Lung (tissue), 11 donors: ENCODE measurements at regions not wholly inside any gene's neighbourhood (a gene's known extent, or its start where the extent isn't known, plus 50 kb on each side); places are given as distances from the start of the nearest gene placed in this dataset.

ENCODE experiments used
- ATAC-seq: fragments of 200-7000 bp; cut with Tn5 transposase; one replicate; pipeline ENCODE4 v1.9.1; 2020; ENCODE audit warnings: moderate number of reproducible peaks; ENCODE audit not compliant: insufficient read depth, low FRiP score
- DNase-seq, 3 donors: peaks; one replicate each; pipeline ENCODE4 v3.0.0-alpha.2; 2013 to 2017
- H3K27ac ChIP-seq, 2 donors: one replicate each; pipeline ENCODE4 v1.5.1; 2013; ENCODE audit warnings: mild to moderate bottlenecking in 2 of 2, moderate library complexity in 2 of 2, control low read depth in 1 of 2, inconsistent platforms in 1 of 2, low read depth in 1 of 2, low read length in 1 of 2
- H3K27me3 ChIP-seq, 3 donors: one replicate each; pipeline ENCODE4 v1.5.1; 2013; ENCODE audit warnings: low read length in 2 of 3; ENCODE audit not compliant: control insufficient read depth in 3 of 3, insufficient read depth in 3 of 3
- H3K36me3 ChIP-seq, 4 donors: one replicate each; pipeline ENCODE4 v1.5.1; 2013; ENCODE audit warnings: low read length in 4 of 4, mild to moderate bottlenecking in 1 of 4, moderate library complexity in 1 of 4; ENCODE audit not compliant: control insufficient read depth in 4 of 4, insufficient read depth in 4 of 4
- H3K4me1 ChIP-seq, 5 donors: one replicate each; pipeline ENCODE4 v1.5.1; 2013; ENCODE audit warnings: low read length in 5 of 5, mild to moderate bottlenecking in 2 of 5, moderate library complexity in 1 of 5; ENCODE audit not compliant: control insufficient read depth in 5 of 5, insufficient read depth in 5 of 5
- H3K4me3 ChIP-seq: one replicate; pipeline ENCODE4 v1.5.1; 2013; ENCODE audit warnings: mild to moderate bottlenecking, control low read depth, moderate library complexity
- H3K9ac ChIP-seq, 2 donors: one replicate each; pipeline ENCODE4 v1.5.1; 2013; ENCODE audit warnings: low read length in 2 of 2, control low read depth in 1 of 2; ENCODE audit not compliant: insufficient read depth in 1 of 2
- H3K9me3 ChIP-seq, 4 donors: one replicate each; pipeline ENCODE4 v1.5.1; 2013; ENCODE audit warnings: low read length in 3 of 4, mild to moderate bottlenecking in 1 of 4, moderate library complexity in 1 of 4; ENCODE audit not compliant: control insufficient read depth in 4 of 4, insufficient read depth in 3 of 4
- WGBS, 2 donors: extraction: QIAGEN DNeasy Blood & Tissue Kit; methylation state at CpG; one replicate each; pipeline ENCODE4 v1.1.7; 2013; 5-methylcytosine and 5-hydroxymethylcytosine counted together
- TF ChIP-seq, protein P1 (sequence below): IDR thresholded peaks from 2 replicates; pipeline ENCODE4 v1.5.1; 2012; ENCODE audit warnings: mild to moderate bottlenecking; ENCODE audit errors: control extremely low read depth, extremely low read depth
- donor health status: control.
- donor health status: control.
- donor health status: Bipolar disorder and iron deficiency.
- donor health status: healthy.
- donor health status: DM: yes; HTN: yes; CAD: no.

DNA sequence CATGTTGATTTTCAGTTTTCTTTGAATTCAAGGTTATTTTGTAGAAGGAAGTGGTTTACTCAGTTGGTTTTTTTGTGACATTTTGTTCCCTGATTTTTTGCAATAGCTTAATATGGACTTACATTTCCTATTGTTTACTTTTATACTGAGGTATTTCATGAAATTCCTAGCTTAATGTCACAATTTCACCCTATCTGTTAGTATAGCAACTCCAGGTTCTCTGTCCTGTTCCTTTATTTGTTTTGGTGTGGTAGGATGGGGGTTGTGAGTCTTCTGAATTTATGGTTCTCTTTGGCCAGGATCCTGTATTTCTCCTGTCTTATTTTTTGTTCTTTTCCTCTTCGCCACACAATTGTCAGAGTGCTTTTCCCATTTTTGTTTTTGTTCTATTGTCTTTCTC, 523.4 kb upstream of the ARRDC3 start:
- TF ChIP-seq, protein P1, sequence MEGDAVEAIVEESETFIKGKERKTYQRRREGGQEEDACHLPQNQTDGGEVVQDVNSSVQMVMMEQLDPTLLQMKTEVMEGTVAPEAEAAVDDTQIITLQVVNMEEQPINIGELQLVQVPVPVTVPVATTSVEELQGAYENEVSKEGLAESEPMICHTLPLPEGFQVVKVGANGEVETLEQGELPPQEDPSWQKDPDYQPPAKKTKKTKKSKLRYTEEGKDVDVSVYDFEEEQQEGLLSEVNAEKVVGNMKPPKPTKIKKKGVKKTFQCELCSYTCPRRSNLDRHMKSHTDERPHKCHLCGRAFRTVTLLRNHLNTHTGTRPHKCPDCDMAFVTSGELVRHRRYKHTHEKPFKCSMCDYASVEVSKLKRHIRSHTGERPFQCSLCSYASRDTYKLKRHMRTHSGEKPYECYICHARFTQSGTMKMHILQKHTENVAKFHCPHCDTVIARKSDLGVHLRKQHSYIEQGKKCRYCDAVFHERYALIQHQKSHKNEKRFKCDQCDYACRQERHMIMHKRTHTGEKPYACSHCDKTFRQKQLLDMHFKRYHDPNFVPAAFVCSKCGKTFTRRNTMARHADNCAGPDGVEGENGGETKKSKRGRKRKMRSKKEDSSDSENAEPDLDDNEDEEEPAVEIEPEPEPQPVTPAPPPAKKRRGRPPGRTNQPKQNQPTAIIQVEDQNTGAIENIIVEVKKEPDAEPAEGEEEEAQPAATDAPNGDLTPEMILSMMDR: no peak
- Histone ChIP-seq H3K4me3 (no peak overlapping the region), H3K9ac (no peak overlapping the region), H3K36me3 (no peaks in the 10 kb centered on the region), H3K9me3 (no peaks in the 10 kb centered on the region), H3K4me1 (no peaks in the 10 kb centered on the region), H3K27me3 (no peaks in the 10 kb centered on the region), H3K27ac (no peak overlapping the region)
- ATAC-seq (no peak), DNase-seq (no peak)
- WGBS, 2 donors: 80 to 81% methylated on average over 1 of the region's 1 CpG

DNA sequence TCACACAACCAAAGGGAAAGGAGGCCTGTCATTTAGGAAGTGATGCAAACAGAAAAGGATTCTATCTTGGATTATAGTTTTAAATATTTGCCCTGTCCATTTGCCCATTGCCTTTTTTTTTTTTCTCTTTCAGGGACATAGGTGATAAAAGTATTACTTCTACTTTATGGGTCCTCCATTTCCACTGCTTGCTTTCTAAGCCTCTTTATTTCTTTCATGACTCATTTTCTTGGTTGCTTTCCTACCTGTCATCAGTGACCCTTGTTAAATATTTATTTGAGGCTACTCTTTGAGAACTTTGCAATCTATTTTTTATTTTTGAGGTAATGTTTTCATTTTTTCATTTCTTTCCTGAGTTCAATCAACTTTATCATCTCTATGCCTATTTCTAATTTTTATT, 522.9 kb upstream of the ARRDC3 start:
- Histone ChIP-seq H3K36me3 (no peaks in the 10 kb centered on the region), H3K9ac (no peak overlapping the region), H3K4me1 (no peaks in the 10 kb centered on the region), H3K9me3 (no peaks in the 10 kb centered on the region), H3K4me3 (no peak overlapping the region), H3K27me3 (no peaks in the 10 kb centered on the region), H3K27ac (no peak overlapping the region)
- ATAC-seq (no peak), DNase-seq (no peak)
- TF ChIP-seq, protein P1: no peak

DNA sequence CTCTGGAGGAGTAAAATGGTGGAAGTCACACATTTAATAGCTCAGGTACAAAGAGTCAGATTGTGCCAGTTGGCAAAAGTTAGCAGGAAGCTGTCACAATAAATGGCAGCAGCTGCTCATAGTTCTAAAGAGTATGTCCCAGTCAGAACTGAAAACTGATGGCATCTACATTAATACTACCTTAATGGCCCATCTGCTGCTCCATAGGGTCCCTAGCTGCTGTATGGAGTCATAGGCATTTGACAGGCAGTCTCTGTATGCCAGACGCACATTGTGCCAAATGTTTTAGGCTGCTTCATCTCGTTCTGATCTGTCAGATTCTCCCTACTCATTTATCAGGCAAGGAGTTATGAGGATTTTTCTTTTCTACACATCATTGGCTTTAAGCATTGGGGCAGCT, 515.8 kb upstream of the ARRDC3 start:
- no peaks in the 10 kb centered on the region for H3K9me3 ChIP-seq
- H3K4me3 ChIP-seq: no peak overlapping the region
- WGBS, 2 donors: 68 to 81% methylated on average over 2 of the region's 2 CpGs
- TF ChIP-seq, protein P1: no peak
- no peaks in the 10 kb centered on the region for H3K4me1 ChIP-seq
- DNase-seq (no peak), ATAC-seq (no peak)
- H3K27me3 ChIP-seq: no peaks in the 10 kb centered on the region
- H3K36me3 ChIP-seq: no peaks in the 10 kb centered on the region
- H3K9ac ChIP-seq: no peak overlapping the region
- no peak overlapping the region for H3K27ac ChIP-seq

DNA sequence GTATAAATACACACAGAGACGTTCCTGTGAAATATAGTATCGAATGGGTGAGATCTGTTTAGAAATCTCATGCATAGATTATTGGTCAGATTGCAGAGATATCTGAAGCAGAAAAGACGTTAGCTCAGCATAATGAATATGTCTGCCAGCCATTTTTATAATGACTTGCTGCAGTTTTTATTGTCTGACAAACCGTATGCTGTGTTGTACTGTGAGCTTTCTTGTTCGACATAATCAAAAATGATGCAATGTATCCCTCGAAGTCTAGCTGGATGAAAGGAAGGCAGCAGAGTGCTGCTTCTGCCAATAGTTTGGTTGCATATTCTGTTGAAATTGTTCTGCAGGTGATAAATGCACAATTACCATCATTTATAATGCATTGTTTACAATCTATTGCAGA, 514.9 kb upstream of the ARRDC3 start:
- peak in 1 of 3 donors; percentile 4 for DNase-seq
- WGBS, 2 donors: 68 to 82% methylated on average over 6 of the region's 6 CpGs
- ATAC-seq: no peak
- H3K27ac ChIP-seq: no peak overlapping the region
- no peaks in the 10 kb centered on the region for H3K9me3 ChIP-seq
- no peaks in the 10 kb centered on the region for H3K4me1 ChIP-seq
- TF ChIP-seq, protein P1: no peak
- H3K36me3 ChIP-seq: no peaks in the 10 kb centered on the region
- H3K27me3 ChIP-seq: no peaks in the 10 kb centered on the region
- no peak overlapping the region for H3K4me3 ChIP-seq
- no peak overlapping the region for H3K9ac ChIP-seq
